ENCODE measurements at regions not wholly inside any gene's neighbourhood (a gene's known extent, or its start where the extent isn't known, plus 50 kb on each side); places are given as distances from the start of the nearest gene placed in this dataset.
"Not testable (repeated sequence)": the region's sequence is repeated elsewhere in the genome, so short reads cannot be mapped to it uniquely, and the experiment has no call there.

GRCh38 chr2:203631068-203631757 lies 75.2 kb upstream of the CD28 start:
- DNase-seq (ENCODE audit: low spot score): no peak

DNA sequence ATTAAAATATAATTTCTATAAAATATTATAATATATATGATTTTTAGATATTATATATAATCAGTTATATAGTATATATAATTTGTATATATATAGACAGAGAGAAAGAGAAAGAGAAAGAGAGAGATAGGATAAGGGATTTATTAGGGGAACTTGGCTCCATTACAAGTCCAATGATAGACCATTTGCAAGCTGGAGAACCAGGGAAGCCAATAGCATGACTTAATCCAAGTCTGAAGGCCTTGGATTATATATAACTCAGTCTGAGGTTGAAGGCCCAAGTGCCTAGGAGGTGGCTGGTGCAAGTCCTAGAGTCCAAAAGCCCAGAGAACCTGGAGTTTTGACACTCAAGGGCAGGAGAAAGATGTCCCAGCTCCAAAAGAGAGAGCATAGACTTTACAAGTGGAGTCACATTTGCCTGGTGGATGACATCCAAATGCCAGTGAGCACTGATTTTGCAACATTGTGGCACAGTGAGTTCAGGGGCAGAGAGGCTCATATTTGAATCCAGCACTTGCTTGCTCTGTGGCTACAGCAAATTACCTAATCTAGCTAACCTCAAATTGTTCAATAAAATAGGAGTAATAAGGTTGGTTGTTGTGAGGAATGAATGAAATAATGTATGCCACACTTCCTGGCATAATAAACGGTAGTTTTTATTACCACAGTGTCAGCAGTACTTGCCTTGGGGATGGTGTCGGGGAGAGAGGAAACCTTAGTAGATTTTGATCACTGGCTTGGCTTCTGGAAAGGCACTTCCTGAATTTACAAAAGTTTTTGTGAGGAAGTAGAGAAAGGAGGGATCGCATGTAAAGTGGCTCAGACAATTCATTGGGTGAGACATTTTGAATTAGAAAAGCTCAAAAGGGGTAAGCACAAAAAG lies 69.6 kb upstream of the CD28 start:
- no peak for DNase-seq (ENCODE audit: low spot score)

DNA sequence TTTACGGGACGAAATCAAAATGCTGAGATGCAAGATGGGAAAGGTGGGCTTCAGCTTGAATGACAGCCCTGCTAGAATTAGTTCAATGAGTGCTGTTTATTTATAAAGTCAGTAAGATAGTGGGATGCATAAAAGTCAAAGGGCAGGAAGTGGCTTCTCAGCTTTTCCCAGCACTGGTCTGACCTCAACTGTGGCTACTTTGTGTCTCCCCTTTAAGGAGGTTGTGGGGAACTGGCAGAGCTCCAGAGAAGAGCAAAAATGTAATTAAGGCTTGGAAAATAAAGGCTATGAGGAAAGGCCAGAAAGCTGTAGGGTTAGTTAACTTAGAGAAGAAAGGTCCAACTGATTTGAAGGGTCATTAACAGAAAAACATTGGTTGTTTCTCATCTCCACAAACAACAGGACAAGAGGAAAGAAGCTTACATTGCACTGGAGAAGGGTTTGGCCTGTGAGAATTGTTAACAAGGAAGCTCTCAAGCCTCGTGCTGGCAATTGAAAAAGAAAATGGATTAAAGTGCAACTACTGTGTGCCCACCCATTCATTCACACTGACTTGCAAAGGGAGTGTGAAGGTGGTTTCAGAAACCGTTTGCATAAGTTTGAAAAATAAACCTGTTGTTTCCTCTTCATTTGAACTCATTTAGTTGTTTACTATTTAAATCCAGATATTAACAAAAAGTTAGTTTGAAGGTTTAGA lies 68.8 kb upstream of the CD28 start:
- no peak for DNase-seq (ENCODE audit: low spot score)

- DNase-seq (ENCODE audit: low spot score): not testable (repeated sequence)
Measured at GRCh38 chr2:203641865-203642264, 64.6 kb upstream of the CD28 start.

DNA sequence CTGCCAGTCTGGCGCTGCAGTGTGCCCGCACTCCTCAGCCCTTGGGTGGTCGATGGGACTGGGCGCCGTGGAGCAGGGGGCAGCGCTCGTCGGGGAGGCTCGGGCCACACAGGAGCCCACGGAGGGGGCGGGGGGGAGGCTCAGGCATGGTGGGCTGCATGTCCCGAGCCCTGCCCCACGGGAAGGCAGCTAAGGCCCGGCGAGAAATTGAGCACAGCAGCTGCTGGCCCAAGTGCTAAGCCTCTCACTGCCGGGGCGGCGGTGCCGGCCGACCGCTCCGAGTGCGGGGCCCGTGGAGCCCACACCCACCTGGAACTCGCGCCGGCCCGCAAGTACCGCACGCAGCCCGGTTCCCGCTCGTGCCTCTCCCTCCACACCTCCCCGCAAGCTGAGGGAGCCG lies 63.6 kb upstream of the CD28 start:
- not testable (repeated sequence) for DNase-seq (ENCODE audit: low spot score)

- DNase-seq (ENCODE audit: low spot score): no peak
Measured at GRCh38 chr2:203645831-203646230, 60.6 kb upstream of the CD28 start.

- DNase-seq (ENCODE audit: low spot score): no peak
Measured at GRCh38 chr2:203646266-203646864, 60.1 kb upstream of the CD28 start.

DNA sequence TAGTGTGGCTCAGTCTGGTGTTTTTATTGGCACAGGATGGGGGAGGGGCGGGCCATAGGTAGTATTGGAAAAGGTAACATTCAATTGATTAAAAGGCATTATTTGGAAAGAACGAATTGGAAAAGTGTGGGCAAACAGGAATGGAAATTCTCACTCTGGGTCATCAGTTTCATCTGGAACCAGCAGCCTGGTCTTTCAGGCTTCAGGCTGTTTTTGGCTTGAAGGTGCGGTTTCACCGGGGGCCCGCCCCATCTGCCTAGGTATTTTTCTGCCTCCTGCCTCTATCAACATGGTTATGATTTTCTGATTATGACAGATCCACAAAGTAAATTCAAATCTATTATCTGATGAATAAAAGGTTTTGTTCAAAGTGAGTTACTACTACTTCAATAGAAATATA lies 59.5 kb upstream of the CD28 start:
- no peak for DNase-seq (ENCODE audit: low spot score)

DNA sequence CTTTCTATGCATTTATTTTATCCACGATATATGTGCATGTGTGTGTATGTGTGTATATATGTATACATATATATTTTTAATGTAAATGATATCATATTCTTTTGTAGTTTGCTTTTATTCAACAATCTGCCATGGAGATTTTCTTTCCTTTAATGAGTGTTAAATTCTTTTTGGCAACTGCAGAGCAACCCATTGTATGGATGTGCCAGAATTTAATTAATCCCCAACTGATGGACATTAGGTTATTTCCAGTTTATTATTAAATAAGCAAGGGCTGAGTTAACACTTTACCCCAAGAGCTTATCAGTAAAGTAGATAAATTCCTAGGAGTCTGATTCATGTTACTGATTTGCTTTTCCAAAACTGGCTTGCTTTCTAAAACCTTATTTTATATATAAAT lies 58.9 kb upstream of the CD28 start:
- DNase-seq (ENCODE audit: low spot score): no peak

GRCh38 chr2:203648273-203648672 lies 58.2 kb upstream of the CD28 start:
- DNase-seq (ENCODE audit: low spot score): no peak

GRCh38 chr2:203649176-203649814 lies 57.1 kb upstream of the CD28 start:
- DNase-seq (ENCODE audit: low spot score): no peak

DNA sequence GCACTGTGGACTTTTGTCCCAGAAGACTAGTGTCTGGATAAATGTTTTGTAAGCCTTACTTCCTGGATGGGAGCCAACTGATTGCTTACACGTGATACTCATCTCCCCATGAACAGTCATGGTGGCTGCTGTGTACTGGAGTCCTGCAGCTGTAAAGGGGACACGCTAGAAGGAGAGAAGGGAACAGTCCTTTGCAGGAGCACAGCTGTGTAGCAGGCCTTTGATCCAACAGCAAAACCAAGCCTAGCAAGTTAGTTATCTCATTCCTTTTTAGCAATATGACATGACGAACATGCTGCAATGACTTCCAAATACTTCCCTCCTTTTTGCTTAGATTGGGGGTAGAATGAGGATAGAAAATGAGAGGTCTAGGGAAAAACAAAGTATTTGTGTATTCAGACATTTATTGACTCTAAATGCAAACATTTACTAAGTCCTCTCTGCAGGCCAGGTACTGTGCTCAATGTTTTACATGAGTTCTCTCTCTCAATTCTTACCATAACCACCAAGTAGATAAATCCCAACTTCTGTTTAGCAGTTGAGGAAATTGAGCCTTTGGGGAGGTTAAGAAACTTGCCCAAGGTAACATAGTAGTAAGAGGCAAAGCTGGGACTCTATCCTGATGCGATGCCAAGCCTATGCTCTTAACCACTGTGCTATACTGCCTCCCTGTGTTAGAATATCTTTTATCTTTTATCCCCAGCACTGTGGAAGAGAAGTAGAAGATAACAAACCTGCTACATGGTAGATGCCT lies 55.4 kb upstream of the CD28 start:
- no peak for DNase-seq (ENCODE audit: low spot score)

GRCh38 chr2:203651621-203652020 lies 54.8 kb upstream of the CD28 start:
- DNase-seq (ENCODE audit: low spot score): no peak

GRCh38 chr2:203654826-203655225 lies 51.6 kb upstream of the CD28 start:
- DNase-seq (ENCODE audit: low spot score): no peak

DNA sequence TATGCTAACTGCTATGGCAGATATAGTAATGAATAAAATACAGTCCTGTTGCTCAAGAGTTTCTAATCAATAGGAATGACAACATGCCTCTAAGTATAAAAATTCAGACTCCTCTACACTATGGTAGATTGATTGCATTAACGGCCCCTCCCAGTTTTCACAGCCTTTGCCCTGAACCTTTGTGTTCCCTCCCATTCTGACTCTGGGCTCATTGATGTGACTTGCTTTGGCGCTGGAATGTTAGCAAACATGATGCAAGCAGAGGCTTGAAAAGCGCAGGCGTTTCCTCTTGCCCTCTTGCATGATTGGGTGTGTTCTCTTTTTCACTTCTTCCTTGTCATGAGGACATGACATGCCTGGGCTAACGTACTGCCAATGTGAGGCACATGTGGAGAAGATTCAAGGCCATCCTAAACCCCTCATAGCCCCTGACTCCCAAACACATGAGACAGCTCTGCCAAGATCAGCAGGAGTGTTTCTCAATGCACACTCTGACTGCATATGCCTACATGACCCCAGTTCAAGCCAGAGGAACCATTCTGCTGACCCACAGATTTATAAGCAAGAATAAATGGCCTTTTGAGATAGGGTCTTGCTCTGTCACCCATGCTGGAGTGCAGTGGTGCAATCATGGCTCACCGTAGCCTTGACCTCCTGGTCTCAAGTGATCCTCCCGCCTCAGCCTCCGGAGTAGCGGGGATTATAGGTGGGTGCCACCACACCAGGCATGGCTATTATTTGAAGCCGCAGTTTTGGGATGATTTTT lies 49.7 kb upstream of the CD28 start:
- peak; percentile 90 for DNase-seq (ENCODE audit: low spot score)
